IPS-15b (cell line): ENCODE measurements at regions not wholly inside any gene's neighbourhood (a gene's known extent, or its start where the extent isn't known, plus 50 kb on each side); places are given as distances from the start of the nearest gene placed in this dataset.
"Not testable (repeated sequence)": the region's sequence is repeated elsewhere in the genome, so short reads cannot be mapped to it uniquely, and the experiment has no call there.

ENCODE experiments used
- H3K27me3 ChIP-seq: one replicate; pipeline ENCODE4 v1.6.1; 2013; ENCODE audit warnings: low read length; ENCODE audit not compliant: control insufficient read depth, insufficient read depth
- H3K36me3 ChIP-seq: one replicate; pipeline ENCODE4 v1.6.1; 2013; ENCODE audit warnings: low read length; ENCODE audit not compliant: control insufficient read depth, insufficient read depth
- H3K4me1 ChIP-seq: one replicate; pipeline ENCODE4 v1.6.1; 2013; ENCODE audit warnings: mild to moderate bottlenecking, low read length; ENCODE audit not compliant: control insufficient read depth, insufficient read depth
- H3K4me3 ChIP-seq: one replicate; pipeline ENCODE4 v1.5.1; 2013; ENCODE audit warnings: low read depth, low read length
- H3K9ac ChIP-seq: one replicate; pipeline ENCODE4 v1.6.1; 2013; ENCODE audit warnings: low read depth, mild to moderate bottlenecking, low read length
- H3K9me3 ChIP-seq: one replicate; pipeline ENCODE4 v1.6.1; 2013; ENCODE audit warnings: mild to moderate bottlenecking, low read length; ENCODE audit not compliant: control insufficient read depth, insufficient read depth

- no peaks in the 10 kb centered on the region for H3K4me1 ChIP-seq
- no peaks in the 10 kb centered on the region for H3K36me3 ChIP-seq
- H3K9me3 ChIP-seq: no peaks in the 10 kb centered on the region
- no peaks in the 10 kb centered on the region for H3K27me3 ChIP-seq
- no peak overlapping the region for H3K4me3 ChIP-seq
- H3K9ac ChIP-seq: no peak overlapping the region
These were observed 56.6 kb upstream of the ANKRD10 start for GRCh38 chr13:110971486-110971885.

GRCh38 chr13:110967156-110967855, 52.4 kb upstream of the ANKRD10 start:
- not testable (repeated sequence) for H3K9me3 ChIP-seq, H3K4me1 ChIP-seq, H3K27me3 ChIP-seq, H3K9ac ChIP-seq, H3K4me3 ChIP-seq, H3K36me3 ChIP-seq

GRCh38 chr13:110965755-110966134, 50.9 kb upstream of the ANKRD10 start:
- peaks cover 3% of the 10 kb centered on the region for H3K9me3 ChIP-seq
- H3K4me3 ChIP-seq: no peak overlapping the region

GRCh38 chr13:110965038-110965754, 50.3 kb upstream of the ANKRD10 start:
- no peak overlapping the region for H3K9ac ChIP-seq
- H3K27me3 ChIP-seq: no peaks in the 10 kb centered on the region
- no peaks in the 10 kb centered on the region for H3K4me1 ChIP-seq
- peaks cover 3% of the 10 kb centered on the region for H3K9me3 ChIP-seq
- no peak overlapping the region for H3K4me3 ChIP-seq
- H3K36me3 ChIP-seq: no peaks in the 10 kb centered on the region

More at GRCh38 chr13:110965755-110966134, 50.9 kb upstream of the ANKRD10 start:
- Histone ChIP-seq H3K4me1 (no peaks in the 10 kb centered on the region), H3K36me3 (no peaks in the 10 kb centered on the region), H3K27me3 (no peaks in the 10 kb centered on the region), H3K9ac (no peak overlapping the region)
